Tibial artery (tissue), 4 donors: ENCODE measurements at regions not wholly inside any gene's neighbourhood (a gene's known extent, or its start where the extent isn't known, plus 50 kb on each side); places are given as distances from the start of the nearest gene placed in this dataset.
A peak's percentile ranks its signal among the peaks of the same experiment; 100 is the strongest.

Source experiments
- DNase-seq, 2 donors: peaks; one replicate each; pipeline ENCODE4 v3.0.0-alpha.2; 2019
- H3K27ac ChIP-seq, 2 donors: fragments of 200-600 bp; sonication (generic) in 1 of 2; 1 replicate in 1 of 2; 2 replicates in 1 of 2; pipeline ENCODE4 v1.5.1; 2018 to 2019; ENCODE audit warnings: mild to moderate bottlenecking in 1 of 2
- H3K27me3 ChIP-seq, 2 donors: fragments of 200-600 bp; sonication (generic) in 1 of 2; one replicate each; pipeline versions ENCODE4 v1.5.1 to v1.6.0; 2016 to 2019
- H3K36me3 ChIP-seq, 3 donors: fragments of 200-600 bp; sonication (generic) in 2 of 3; one replicate each; pipeline ENCODE4 v1.5.1; 2016 to 2019; ENCODE audit warnings: mild to moderate bottlenecking in 2 of 3
- H3K4me1 ChIP-seq, 4 donors: fragments of 200-600 bp; sonication (generic) in 2 of 4; 1 replicate in 3 of 4; 2 replicates in 1 of 4; pipeline ENCODE4 v1.5.1; 2016 to 2019
- H3K4me3 ChIP-seq, 2 donors: fragments of 200-600 bp; sonication (generic) in 1 of 2; 1 replicate in 1 of 2; 2 replicates in 1 of 2; pipeline ENCODE4 v1.5.1; 2018 to 2019; ENCODE audit warnings: mild to moderate bottlenecking in 2 of 2
- H3K9me3 ChIP-seq, 3 donors: fragments of 200-600 bp; sonication (generic) in 1 of 3; one replicate each; pipeline ENCODE4 v1.5.1; 2016 to 2019
- CTCF ChIP-seq, 2 experiments: fragments of 200-600 bp in 1 of 2; fragments of 450-650 bp in 1 of 2; IDR thresholded peaks; one replicate each; pipeline ENCODE4 v1.5.1; 2017 to 2019; ENCODE audit warnings: antibody characterized with exemption in 2 of 2, mild to moderate bottlenecking in 1 of 2, moderate library complexity in 1 of 2
- intact Hi-C: fragments of 100-400 bp; cut with DNase I; formaldehyde crosslinking; loops from one replicate; pipeline ENCODE4 v1.15.0; 2023; ENCODE audit warnings: low total_unique reads

- Histone ChIP-seq H3K4me1 (peaks cover 0 to 34% (median 2%) of the 10 kb centered on the region in 4 donors), H3K27ac (peak overlapping the region; percentile 8 to 51), H3K27me3 (no peaks in the 10 kb centered on the region), H3K9me3 (no peaks in the 10 kb centered on the region), H3K36me3 (no peaks in the 10 kb centered on the region), H3K4me3 (no peak overlapping the region)
- intact Hi-C loops: no loop called here
- peak in 1 of 2 donors; percentile 55 for DNase-seq
- TF ChIP-seq CTCF (IDR thresholded peaks at IDR 0.05): no peak
Observed at GRCh38 chr9:86731511-86732063, 215.7 kb downstream of the GAS1 start.

DNA sequence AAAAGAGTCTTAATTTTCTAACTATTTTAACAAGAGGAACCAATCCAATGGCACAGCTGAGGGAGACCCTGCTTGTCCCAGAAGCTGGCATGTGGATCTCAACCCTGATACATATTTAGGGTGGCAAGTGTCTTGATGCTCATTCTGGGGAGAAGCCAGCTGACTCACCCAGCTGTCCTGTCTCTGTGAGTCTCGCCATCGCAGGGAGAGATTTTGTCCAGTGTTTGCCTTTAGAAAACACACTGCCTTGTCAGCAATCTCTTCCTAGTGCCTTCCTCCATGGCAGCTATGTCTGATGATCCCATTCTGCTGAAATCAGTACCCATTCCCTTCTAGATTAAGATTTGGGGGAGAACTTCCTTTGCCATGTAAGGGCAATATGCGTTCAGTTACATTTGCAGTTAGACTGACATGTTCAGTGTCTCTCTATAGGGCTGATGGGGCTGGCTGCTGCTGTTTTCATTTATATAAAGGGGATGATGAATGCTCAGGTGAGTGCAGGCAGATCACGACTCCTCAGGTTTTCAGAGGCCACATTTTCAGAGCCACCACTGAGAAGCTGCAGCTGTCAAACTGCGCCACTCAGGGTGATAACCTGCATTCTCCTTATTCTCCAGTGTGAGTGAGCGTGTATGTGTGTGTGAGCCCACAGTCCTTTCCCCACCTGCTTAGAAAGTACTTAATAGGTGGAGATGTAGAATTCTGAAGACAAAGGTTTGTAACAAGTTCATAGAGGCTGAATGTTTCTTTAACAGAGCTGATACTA, 217.0 kb downstream of the GAS1 start:
- intact Hi-C loops: no loop called here
- no peaks in the 10 kb centered on the region for H3K36me3 ChIP-seq

DNA sequence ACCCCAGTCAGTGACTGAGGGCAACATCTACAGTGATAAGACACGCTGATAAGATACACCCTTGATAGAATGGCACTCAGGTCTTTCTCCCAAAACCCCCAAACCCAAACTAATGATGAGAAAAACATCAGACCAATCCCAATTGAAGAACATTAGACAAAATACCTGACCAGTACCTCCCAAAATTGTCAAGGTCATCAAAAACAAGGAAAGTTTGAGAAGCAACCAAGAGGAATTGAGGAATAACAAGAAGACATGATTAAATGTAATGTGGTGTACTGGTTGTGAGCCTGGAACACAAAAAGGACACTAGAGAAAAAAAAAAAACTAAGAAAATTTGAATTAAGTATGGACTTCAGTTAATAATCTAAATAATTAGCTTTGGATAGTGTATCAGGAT, 222.8 kb downstream of the GAS1 start:
- TF ChIP-seq CTCF (IDR thresholded peaks at IDR 0.05): no peak
- H3K9me3 ChIP-seq: no peaks in the 10 kb centered on the region
- H3K4me3 ChIP-seq: no peak overlapping the region
- H3K27me3 ChIP-seq: no peaks in the 10 kb centered on the region
- H3K27ac ChIP-seq: no peak overlapping the region
- no peaks in the 10 kb centered on the region for H3K36me3 ChIP-seq
- intact Hi-C loops: no loop called here
- H3K4me1 ChIP-seq: peaks cover 0 to 28% (median 23%) of the 10 kb centered on the region in 4 donors
- no peak for DNase-seq

More for the DNA sequence above, 217.0 kb downstream of the GAS1 start:
- Histone ChIP-seq H3K9me3 (no peaks in the 10 kb centered on the region), H3K27ac (no peak overlapping the region), H3K27me3 (no peaks in the 10 kb centered on the region), H3K4me1 (peaks cover 0 to 34% (median 2%) of the 10 kb centered on the region in 4 donors), H3K4me3 (no peak overlapping the region)
- no peak for DNase-seq
- TF ChIP-seq CTCF (IDR thresholded peaks at IDR 0.05): no peak

DNA sequence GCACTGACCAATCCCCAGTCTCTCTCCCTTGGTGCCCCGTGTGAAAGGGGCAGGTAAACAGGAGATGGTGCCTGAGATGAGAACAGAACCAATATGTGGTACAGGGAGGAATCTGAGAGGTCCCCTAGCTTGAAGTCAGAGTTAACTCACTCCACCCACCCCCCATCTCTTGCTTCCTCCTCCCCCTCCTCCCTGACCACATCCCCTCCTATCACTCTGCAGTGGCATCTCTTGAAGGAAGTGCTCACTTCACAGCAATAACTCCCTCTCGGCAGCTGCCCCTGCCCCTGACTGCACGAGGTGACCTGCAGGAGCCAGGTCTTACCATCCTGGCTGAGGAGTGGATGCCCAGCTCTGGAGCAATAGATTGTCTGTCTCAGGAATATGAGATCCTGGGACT, 224.0 kb downstream of the GAS1 start:
- no peaks in the 10 kb centered on the region for H3K27me3 ChIP-seq
- intact Hi-C loops: no loop called here
- DNase-seq: no peak
- no peaks in the 10 kb centered on the region for H3K9me3 ChIP-seq
- H3K4me1 ChIP-seq: peaks cover 0 to 28% (median 23%) of the 10 kb centered on the region in 4 donors
- TF ChIP-seq CTCF (IDR thresholded peaks at IDR 0.05): no peak
- peak overlapping the region; percentile 71 to 72 for H3K27ac ChIP-seq
- no peaks in the 10 kb centered on the region for H3K36me3 ChIP-seq
- no peak overlapping the region for H3K4me3 ChIP-seq

DNA sequence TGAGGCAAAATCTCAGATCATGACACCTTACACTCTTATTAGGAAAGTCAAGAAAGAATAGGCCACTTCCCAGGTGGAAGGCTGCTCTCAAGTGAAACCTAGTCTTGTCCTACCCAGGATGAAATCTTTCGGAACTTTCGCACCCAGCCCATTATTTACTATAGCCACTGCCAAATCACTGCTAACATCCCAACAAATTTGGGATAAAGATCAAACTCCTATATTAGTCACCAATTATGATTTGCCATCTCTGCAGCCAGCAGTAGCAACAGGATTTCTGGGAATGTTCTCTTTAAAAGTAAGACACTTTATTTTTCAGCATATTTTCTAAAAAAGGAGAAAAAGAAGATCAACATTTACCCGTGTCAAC, 224.6 kb downstream of the GAS1 start:
- intact Hi-C loops: no loop called here
- Histone ChIP-seq H3K9me3 (no peaks in the 10 kb centered on the region), H3K36me3 (no peaks in the 10 kb centered on the region), H3K4me3 (no peak overlapping the region), H3K4me1 (peaks cover 0 to 28% (median 23%) of the 10 kb centered on the region in 4 donors), H3K27me3 (no peaks in the 10 kb centered on the region), H3K27ac (peak overlapping the region; percentile 71 to 72)
- TF ChIP-seq CTCF (IDR thresholded peaks at IDR 0.05): no peak
- DNase-seq: no peak
